ENCODE measurements at regions not wholly inside any gene's neighbourhood (a gene's known extent, or its start where the extent isn't known, plus 50 kb on each side); places are given as distances from the start of the nearest gene placed in this dataset.
A peak's percentile ranks its signal among the peaks of the same experiment; 100 is the strongest.
"Not testable (repeated sequence)": the region's sequence is repeated elsewhere in the genome, so short reads cannot be mapped to it uniquely, and the experiment has no call there.

- DNase-seq (ENCODE audit: extremely low spot score, insufficient read length, low read depth) (no peak), FAIRE-seq (no peak)
These were observed 144.9 kb downstream of the THBS2 start for GRCh38 chr6:169108753-169109152.

- no peak for DNase-seq (ENCODE audit: extremely low spot score, insufficient read length, low read depth)
These were observed 147.5 kb downstream of the THBS2 start for GRCh38 chr6:169106176-169106575.

GRCh38 chr6:169101981-169102380 lies 151.7 kb downstream of the THBS2 start:
- FAIRE-seq (no peak), DNase-seq (ENCODE audit: extremely low spot score, insufficient read length, low read depth) (no peak)

More at GRCh38 chr6:169106176-169106575, 147.5 kb downstream of the THBS2 start:
- FAIRE-seq, result no peak

- no peak for DNase-seq (ENCODE audit: extremely low spot score, insufficient read length, low read depth)
- FAIRE-seq, result no peak
These were observed 152.4 kb downstream of the THBS2 start for GRCh38 chr6:169101036-169101805.

- DNase-seq (ENCODE audit: extremely low spot score, insufficient read length, low read depth) (no peak), FAIRE-seq (no peak)
These were observed 154.0 kb downstream of the THBS2 start for GRCh38 chr6:169099411-169100202.

- DNase-seq (ENCODE audit: extremely low spot score, insufficient read length, low read depth); FAIRE-seq: not testable (repeated sequence)
These were observed 155.0 kb downstream of the THBS2 start for GRCh38 chr6:169098651-169099050.

- no peak for DNase-seq (ENCODE audit: extremely low spot score, insufficient read length, low read depth)
- FAIRE-seq, result no peak
These were observed 155.5 kb downstream of the THBS2 start for GRCh38 chr6:169098116-169098515.

GRCh38 chr6:169097381-169097959 lies 156.2 kb downstream of the THBS2 start:
- FAIRE-seq (no peak), DNase-seq (ENCODE audit: extremely low spot score, insufficient read length, low read depth) (no peak)

- DNase-seq (ENCODE audit: extremely low spot score, insufficient read length, low read depth) (no peak), FAIRE-seq (no peak)
These were observed 157.3 kb downstream of the THBS2 start for GRCh38 chr6:169096388-169096787.

- DNase-seq (ENCODE audit: extremely low spot score, insufficient read length, low read depth) (no peak), FAIRE-seq (no peak)
These were observed 158.5 kb downstream of the THBS2 start for GRCh38 chr6:169095153-169095552.

- no peak for FAIRE-seq
These were observed 159.1 kb downstream of the THBS2 start for GRCh38 chr6:169094552-169094950.

GRCh38 chr6:169093770-169094551 lies 159.7 kb downstream of the THBS2 start:
- DNase-seq (ENCODE audit: extremely low spot score, insufficient read length, low read depth) (no peak), FAIRE-seq (no peak)

More at GRCh38 chr6:169094552-169094950, 159.1 kb downstream of the THBS2 start:
- no peak for DNase-seq (ENCODE audit: extremely low spot score, insufficient read length, low read depth)

- DNase-seq (ENCODE audit: extremely low spot score, insufficient read length, low read depth), result no peak
- FAIRE-seq, result no peak
These were observed 160.5 kb downstream of the THBS2 start for GRCh38 chr6:169093066-169093723.

GRCh38 chr6:169092375-169092774 lies 161.3 kb downstream of the THBS2 start:
- FAIRE-seq (no peak), DNase-seq (ENCODE audit: extremely low spot score, insufficient read length, low read depth) (peak; percentile 7)

GRCh38 chr6:169090514-169091127 lies 163.0 kb downstream of the THBS2 start:
- not testable (repeated sequence) for DNase-seq (ENCODE audit: extremely low spot score, insufficient read length, low read depth); FAIRE-seq

- no peak for DNase-seq (ENCODE audit: extremely low spot score, insufficient read length, low read depth)
- FAIRE-seq, result no peak
These were observed 164.9 kb downstream of the THBS2 start for GRCh38 chr6:169088762-169089161.

- no peak for DNase-seq (ENCODE audit: extremely low spot score, insufficient read length, low read depth)
- no peak for FAIRE-seq
These were observed 166.1 kb downstream of the THBS2 start for GRCh38 chr6:169087443-169088041.

GRCh38 chr6:169086616-169087015 lies 167.0 kb downstream of the THBS2 start:
- not testable (repeated sequence) for FAIRE-seq; DNase-seq (ENCODE audit: extremely low spot score, insufficient read length, low read depth)

GRCh38 chr6:169086020-169086419 lies 167.6 kb downstream of the THBS2 start:
- no peak for FAIRE-seq
- no peak for DNase-seq (ENCODE audit: extremely low spot score, insufficient read length, low read depth)
